Activated naive CD8-positive, alpha-beta T cell treated with anti-CD3 and anti-CD28 coated beads, Interleukin-2, amount 10 ng/mL, durations not matched to agents 7 days and 5 days (primary cell): ENCODE measurements at regions not wholly inside any gene's neighbourhood (a gene's known extent, or its start where the extent isn't known, plus 50 kb on each side); places are given as distances from the start of the nearest gene placed in this dataset.

Experiments
- ATAC-seq: fragments of 150-1000 bp; cut with Tn5 transposase; one replicate; pipeline ENCODE4 v1.10.0; 2021; ENCODE audit warnings: low read depth, moderate library complexity
- POLR2A ChIA-PET: fragments of 350-600 bp; sonication (Branson Sonifier 250); formaldehyde crosslinking; loops from one replicate; lab custom pipeline; 2021; ENCODE audit warnings: antibody characterized with exemption; lab: Charles Lee
- DNase-seq: peaks from one replicate; pipeline ENCODE4 v3.0.0; 2021
- H3K27ac Mint-ChIP-seq: one replicate; pipeline ENCODE4 v1.8.0; 2022; ENCODE audit warnings: mild to moderate bottlenecking, mixed read lengths
- H3K27me3 Mint-ChIP-seq: one replicate; pipeline ENCODE4 v1.8.0; 2022; ENCODE audit warnings: mild to moderate bottlenecking, moderate library complexity, mixed read lengths
- H3K36me3 Mint-ChIP-seq: one replicate; pipeline ENCODE4 v1.8.0; 2021; ENCODE audit warnings: mild to moderate bottlenecking, mixed read lengths
- H3K4me1 Mint-ChIP-seq: one replicate; pipeline ENCODE4 v1.8.0; 2021; ENCODE audit warnings: mixed read lengths
- H3K4me3 Mint-ChIP-seq: one replicate; pipeline ENCODE4 v1.8.0; 2022; ENCODE audit warnings: mild to moderate bottlenecking, moderate library complexity, mixed read lengths
- H3K9me3 Mint-ChIP-seq: one replicate; pipeline ENCODE4 v1.8.0; 2021; ENCODE audit warnings: mixed read lengths

- Mint-ChIP-seq H3K9me3 (peaks cover 2% of the 10 kb centered on the region), H3K4me3 (no peak overlapping the region), H3K27ac (no peak overlapping the region), H3K27me3 (no peaks in the 10 kb centered on the region), H3K36me3 (no peaks in the 10 kb centered on the region), H3K4me1 (no peaks in the 10 kb centered on the region)
- POLR2A ChIA-PET, result no interaction called here
- DNase-seq (no peak), ATAC-seq (no peak)
Observed at GRCh38 chr4:13126976-13127910, 356.9 kb downstream of the RAB28 start.

GRCh38 chr4:13118633-13119032 lies 365.5 kb downstream of the RAB28 start:
- H3K27me3 Mint-ChIP-seq, result peaks cover 3% of the 10 kb centered on the region

GRCh38 chr4:13117185-13117584 lies 367.0 kb downstream of the RAB28 start:
- no peak for DNase-seq
- H3K4me1 Mint-ChIP-seq, result no peaks in the 10 kb centered on the region
- H3K27ac Mint-ChIP-seq, result no peak overlapping the region
- peaks cover 3% of the 10 kb centered on the region for H3K27me3 Mint-ChIP-seq
- peaks cover 5% of the 10 kb centered on the region for H3K9me3 Mint-ChIP-seq
- POLR2A ChIA-PET, result no interaction called here
- no peak overlapping the region for H3K4me3 Mint-ChIP-seq
- ATAC-seq, result no peak
- H3K36me3 Mint-ChIP-seq, result no peaks in the 10 kb centered on the region

More at GRCh38 chr4:13118633-13119032, 365.5 kb downstream of the RAB28 start:
- H3K27ac Mint-ChIP-seq, result no peak overlapping the region
- no peak for DNase-seq
- peaks cover 5% of the 10 kb centered on the region for H3K9me3 Mint-ChIP-seq
- no peaks in the 10 kb centered on the region for H3K4me1 Mint-ChIP-seq
- H3K36me3 Mint-ChIP-seq, result no peaks in the 10 kb centered on the region
- no peak for ATAC-seq
- H3K4me3 Mint-ChIP-seq, result no peak overlapping the region
- POLR2A ChIA-PET, result no interaction called here

GRCh38 chr4:13112030-13112429 lies 372.1 kb downstream of the RAB28 start:
- POLR2A ChIA-PET, result no interaction called here
- H3K36me3 Mint-ChIP-seq, result no peaks in the 10 kb centered on the region

GRCh38 chr4:13109536-13109935 lies 374.6 kb downstream of the RAB28 start:
- DNase-seq (no peak), ATAC-seq (no peak)
- Mint-ChIP-seq H3K27me3 (no peaks in the 10 kb centered on the region), H3K4me3 (no peak overlapping the region), H3K4me1 (no peaks in the 10 kb centered on the region), H3K36me3 (no peaks in the 10 kb centered on the region), H3K27ac (no peak overlapping the region), H3K9me3 (peaks cover 7% of the 10 kb centered on the region)
- POLR2A ChIA-PET, result no interaction called here

More at GRCh38 chr4:13112030-13112429, 372.1 kb downstream of the RAB28 start:
- no peaks in the 10 kb centered on the region for H3K27me3 Mint-ChIP-seq
- H3K4me3 Mint-ChIP-seq, result no peak overlapping the region
- DNase-seq (no peak), ATAC-seq (no peak)
- H3K4me1 Mint-ChIP-seq, result no peaks in the 10 kb centered on the region
- H3K9me3 Mint-ChIP-seq, result peaks cover 7% of the 10 kb centered on the region
- H3K27ac Mint-ChIP-seq, result no peak overlapping the region

- POLR2A ChIA-PET, result no interaction called here
- no peak overlapping the region for H3K27ac Mint-ChIP-seq
- DNase-seq (no peak), ATAC-seq (no peak)
- no peaks in the 10 kb centered on the region for H3K36me3 Mint-ChIP-seq
- H3K27me3 Mint-ChIP-seq, result no peaks in the 10 kb centered on the region
- no peak overlapping the region for H3K4me3 Mint-ChIP-seq
- no peaks in the 10 kb centered on the region for H3K4me1 Mint-ChIP-seq
- H3K9me3 Mint-ChIP-seq, result peaks cover 7% of the 10 kb centered on the region
Observed at GRCh38 chr4:13108096-13108495, 376.0 kb downstream of the RAB28 start.

GRCh38 chr4:13103382-13104015 lies 380.6 kb downstream of the RAB28 start:
- H3K36me3 Mint-ChIP-seq, result no peaks in the 10 kb centered on the region
- H3K9me3 Mint-ChIP-seq, result peaks cover 8% of the 10 kb centered on the region
- ATAC-seq (no peak), DNase-seq (no peak)
- no peak overlapping the region for H3K4me3 Mint-ChIP-seq
- POLR2A ChIA-PET, result no interaction called here
- no peaks in the 10 kb centered on the region for H3K4me1 Mint-ChIP-seq
- H3K27me3 Mint-ChIP-seq, result no peaks in the 10 kb centered on the region
- no peak overlapping the region for H3K27ac Mint-ChIP-seq

- H3K36me3 Mint-ChIP-seq, result no peaks in the 10 kb centered on the region
- DNase-seq, result no peak
- H3K27ac Mint-ChIP-seq, result no peak overlapping the region
- POLR2A ChIA-PET, result no interaction called here
- no peak overlapping the region for H3K4me3 Mint-ChIP-seq
- no peaks in the 10 kb centered on the region for H3K27me3 Mint-ChIP-seq
- H3K9me3 Mint-ChIP-seq, result peaks cover 5% of the 10 kb centered on the region
- no peak for ATAC-seq
- H3K4me1 Mint-ChIP-seq, result no peaks in the 10 kb centered on the region
Observed at GRCh38 chr4:13102092-13102742, 381.9 kb downstream of the RAB28 start.

GRCh38 chr4:13097971-13098370 lies 386.2 kb downstream of the RAB28 start:
- Mint-ChIP-seq H3K9me3 (peaks cover 5% of the 10 kb centered on the region), H3K4me3 (no peak overlapping the region), H3K27ac (no peak overlapping the region), H3K4me1 (no peaks in the 10 kb centered on the region), H3K36me3 (no peaks in the 10 kb centered on the region), H3K27me3 (no peaks in the 10 kb centered on the region)
- no peak for ATAC-seq
- no peak for DNase-seq
- POLR2A ChIA-PET, result no interaction called here

- H3K9me3 Mint-ChIP-seq, result peaks cover 7% of the 10 kb centered on the region
- no peak overlapping the region for H3K4me3 Mint-ChIP-seq
- DNase-seq (no peak), ATAC-seq (no peak)
- no peak overlapping the region for H3K27ac Mint-ChIP-seq
- no peaks in the 10 kb centered on the region for H3K4me1 Mint-ChIP-seq
- H3K36me3 Mint-ChIP-seq, result no peaks in the 10 kb centered on the region
- H3K27me3 Mint-ChIP-seq, result no peaks in the 10 kb centered on the region
- POLR2A ChIA-PET, result no interaction called here
Observed at GRCh38 chr4:13095722-13096121, 388.4 kb downstream of the RAB28 start.

- DNase-seq, result no peak
- no peaks in the 10 kb centered on the region for H3K36me3 Mint-ChIP-seq
- H3K9me3 Mint-ChIP-seq, result peaks cover 2% of the 10 kb centered on the region
- H3K4me1 Mint-ChIP-seq, result no peaks in the 10 kb centered on the region
- POLR2A ChIA-PET, result no interaction called here
- H3K4me3 Mint-ChIP-seq, result no peak overlapping the region
- no peak for ATAC-seq
- peaks cover 4% of the 10 kb centered on the region for H3K27me3 Mint-ChIP-seq
- no peak overlapping the region for H3K27ac Mint-ChIP-seq
Observed at GRCh38 chr4:13093170-13093569, 391.0 kb downstream of the RAB28 start.

GRCh38 chr4:13092702-13093101 lies 391.4 kb downstream of the RAB28 start:
- no peak for ATAC-seq
- H3K9me3 Mint-ChIP-seq, result peaks cover 2% of the 10 kb centered on the region
- no peak for DNase-seq
- H3K4me3 Mint-ChIP-seq, result no peak overlapping the region
- no peaks in the 10 kb centered on the region for H3K36me3 Mint-ChIP-seq
- no peaks in the 10 kb centered on the region for H3K4me1 Mint-ChIP-seq
- peaks cover 4% of the 10 kb centered on the region for H3K27me3 Mint-ChIP-seq
- POLR2A ChIA-PET, result no interaction called here
- H3K27ac Mint-ChIP-seq, result no peak overlapping the region

GRCh38 chr4:13089659-13089998 lies 394.5 kb downstream of the RAB28 start:
- H3K27ac Mint-ChIP-seq, result no peak overlapping the region

More at GRCh38 chr4:13089659-13089998, 394.5 kb downstream of the RAB28 start:
- Mint-ChIP-seq H3K4me1 (no peaks in the 10 kb centered on the region), H3K4me3 (no peak overlapping the region), H3K36me3 (no peaks in the 10 kb centered on the region), H3K9me3 (peaks cover 3% of the 10 kb centered on the region), H3K27me3 (peaks cover 6% of the 10 kb centered on the region)
- no peak for DNase-seq
- POLR2A ChIA-PET, result no interaction called here
- no peak for ATAC-seq
